ENCODE measurements at regions not wholly inside any gene's neighbourhood (a gene's known extent, or its start where the extent isn't known, plus 50 kb on each side); places are given as distances from the start of the nearest gene placed in this dataset.
"Not testable (repeated sequence)": the region's sequence is repeated elsewhere in the genome, so short reads cannot be mapped to it uniquely, and the experiment has no call there.

- no peak for DNase-seq (ENCODE audit: low read depth in 2 of 2)
Observed at GRCh38 chr16:16938009-16938408, 532.8 kb downstream of the XYLT1 start.

- DNase-seq (ENCODE audit: low read depth in 2 of 2): no peak
Observed at GRCh38 chr16:16938980-16939379, 531.8 kb downstream of the XYLT1 start.

GRCh38 chr16:16940351-16940750, 530.4 kb downstream of the XYLT1 start:
- no peak for DNase-seq (ENCODE audit: low read depth in 2 of 2)

GRCh38 chr16:16942849-16943248, 527.9 kb downstream of the XYLT1 start:
- DNase-seq (ENCODE audit: low read depth in 2 of 2): not testable (repeated sequence)

GRCh38 chr16:16945207-16945606, 525.6 kb downstream of the XYLT1 start:
- DNase-seq (ENCODE audit: low read depth in 2 of 2): no peak

- no peak for DNase-seq (ENCODE audit: low read depth in 2 of 2)
Observed at GRCh38 chr16:16956376-16956775, 514.4 kb downstream of the XYLT1 start.

- DNase-seq (ENCODE audit: low read depth in 2 of 2): no peak
Observed at GRCh38 chr16:16960785-16961184, 510.0 kb downstream of the XYLT1 start.

GRCh38 chr16:16966439-16966838, 504.3 kb downstream of the XYLT1 start:
- DNase-seq (ENCODE audit: low read depth in 2 of 2): no peak

- no peak for DNase-seq (ENCODE audit: low read depth in 2 of 2)
Observed at GRCh38 chr16:16971042-16971441, 499.7 kb downstream of the XYLT1 start.

- DNase-seq (ENCODE audit: low read depth in 2 of 2): no peak
Observed at GRCh38 chr16:16972831-16973230, 497.9 kb downstream of the XYLT1 start.

- DNase-seq (ENCODE audit: low read depth in 2 of 2): no peak
Observed at GRCh38 chr16:16973707-16974591, 496.8 kb downstream of the XYLT1 start.

- no peak for DNase-seq (ENCODE audit: low read depth in 2 of 2)
Observed at GRCh38 chr16:16982614-16983013, 488.1 kb downstream of the XYLT1 start.

GRCh38 chr16:16983582-16983981, 487.2 kb downstream of the XYLT1 start:
- DNase-seq (ENCODE audit: low read depth in 2 of 2): no peak

GRCh38 chr16:16984091-16984490, 486.7 kb downstream of the XYLT1 start:
- DNase-seq (ENCODE audit: low read depth in 2 of 2): not testable (repeated sequence)

GRCh38 chr16:16985707-16986106, 485.1 kb downstream of the XYLT1 start:
- DNase-seq (ENCODE audit: low read depth in 2 of 2): no peak

GRCh38 chr16:16988963-16989362, 481.8 kb downstream of the XYLT1 start:
- no peak for DNase-seq (ENCODE audit: low read depth in 2 of 2)

GRCh38 chr16:16989368-16989767, 481.4 kb downstream of the XYLT1 start:
- no peak for DNase-seq (ENCODE audit: low read depth in 2 of 2)

- DNase-seq (ENCODE audit: low read depth in 2 of 2): no peak
Observed at GRCh38 chr16:16991711-16992110, 479.0 kb downstream of the XYLT1 start.

- no peak for DNase-seq (ENCODE audit: low read depth in 2 of 2)
Observed at GRCh38 chr16:16992975-16993765, 477.6 kb downstream of the XYLT1 start.

- DNase-seq (ENCODE audit: low read depth in 2 of 2): no peak
Observed at GRCh38 chr16:16994831-16995230, 475.9 kb downstream of the XYLT1 start.

- DNase-seq (ENCODE audit: low read depth in 2 of 2): no peak
Observed at GRCh38 chr16:16996827-16997226, 473.9 kb downstream of the XYLT1 start.

GRCh38 chr16:16997349-16997748, 473.4 kb downstream of the XYLT1 start:
- DNase-seq (ENCODE audit: low read depth in 2 of 2): no peak

- no peak for DNase-seq (ENCODE audit: low read depth in 2 of 2)
Observed at GRCh38 chr16:17001471-17001870, 469.3 kb downstream of the XYLT1 start.
